Esophagus (tissue), 2 donors: ENCODE measurements at regions not wholly inside any gene's neighbourhood (a gene's known extent, or its start where the extent isn't known, plus 50 kb on each side); places are given as distances from the start of the nearest gene placed in this dataset.

Source experiments
- H3K27ac ChIP-seq, 2 donors: one replicate each; pipeline ENCODE4 v1.5.1; 2013; ENCODE audit warnings: low read depth in 2 of 2, mild to moderate bottlenecking in 2 of 2, inconsistent platforms in 1 of 2, low read length in 1 of 2, moderate library complexity in 1 of 2
- H3K27me3 ChIP-seq, 2 donors: one replicate each; pipeline ENCODE4 v1.6.1; 2013; ENCODE audit warnings: low read length in 2 of 2, control low read depth in 1 of 2, mild to moderate bottlenecking in 1 of 2; ENCODE audit not compliant: insufficient read depth in 2 of 2, control insufficient read depth in 1 of 2
- H3K36me3 ChIP-seq, 2 donors: one replicate each; pipeline ENCODE4 v1.6.1; 2013; ENCODE audit warnings: low read length in 1 of 2; ENCODE audit not compliant: control insufficient read depth in 2 of 2, insufficient read depth in 2 of 2
- H3K4me1 ChIP-seq, 2 donors: one replicate each; pipeline ENCODE4 v1.6.1; 2013; ENCODE audit warnings: low read length in 1 of 2; ENCODE audit not compliant: control insufficient read depth in 2 of 2, insufficient read depth in 2 of 2
- H3K4me3 ChIP-seq, 2 donors: one replicate each; pipeline ENCODE4 v1.5.1; 2013; ENCODE audit warnings: low read length in 2 of 2, mild to moderate bottlenecking in 2 of 2, low read depth in 1 of 2, moderate library complexity in 1 of 2
- H3K9me3 ChIP-seq, 2 donors: one replicate each; pipeline ENCODE4 v1.6.1; 2013; ENCODE audit warnings: mild to moderate bottlenecking in 2 of 2, low read depth in 1 of 2, low read length in 1 of 2, moderate library complexity in 1 of 2; ENCODE audit not compliant: control insufficient read depth in 2 of 2, insufficient read depth in 1 of 2
- WGBS, 2 donors: extraction: QIAGEN DNeasy Blood & Tissue Kit; methylation state at CpG; one replicate each; pipeline ENCODE4 v1.1.7; 2013; 5-methylcytosine and 5-hydroxymethylcytosine counted together
- donor health status: healthy with polysubstance abuse.
- donor health status: Bipolar disorder and iron deficiency.

DNA sequence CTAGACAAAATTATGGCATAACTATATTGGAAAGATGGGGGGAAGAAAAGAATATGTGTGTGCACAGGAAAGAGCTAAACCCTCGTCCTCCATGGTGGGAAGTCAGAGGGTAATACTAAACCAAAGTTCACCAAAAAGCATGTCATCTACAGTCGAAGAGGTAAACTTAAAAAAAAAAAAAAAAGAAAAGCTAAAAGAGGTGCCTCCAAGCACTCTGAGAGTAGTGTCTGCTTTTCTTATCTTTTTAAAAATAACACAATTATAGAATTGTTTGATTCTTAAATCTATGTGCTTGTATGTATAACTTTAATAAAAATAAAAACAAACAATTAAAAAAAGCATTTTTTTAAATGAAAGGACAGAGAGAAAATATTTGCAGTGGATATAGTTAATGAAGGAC is 77.3 kb upstream of the MYCN start:
- H3K4me1 ChIP-seq, result no peaks in the 10 kb centered on the region
- no peaks in the 10 kb centered on the region for H3K27me3 ChIP-seq
- H3K36me3 ChIP-seq, result no peaks in the 10 kb centered on the region
- no peaks in the 10 kb centered on the region for H3K9me3 ChIP-seq
- 75% methylated on average over 2 of the region's 2 CpGs for WGBS, 2 donors
- H3K4me3 ChIP-seq, result no peak overlapping the region
- H3K27ac ChIP-seq, result no peak overlapping the region

DNA sequence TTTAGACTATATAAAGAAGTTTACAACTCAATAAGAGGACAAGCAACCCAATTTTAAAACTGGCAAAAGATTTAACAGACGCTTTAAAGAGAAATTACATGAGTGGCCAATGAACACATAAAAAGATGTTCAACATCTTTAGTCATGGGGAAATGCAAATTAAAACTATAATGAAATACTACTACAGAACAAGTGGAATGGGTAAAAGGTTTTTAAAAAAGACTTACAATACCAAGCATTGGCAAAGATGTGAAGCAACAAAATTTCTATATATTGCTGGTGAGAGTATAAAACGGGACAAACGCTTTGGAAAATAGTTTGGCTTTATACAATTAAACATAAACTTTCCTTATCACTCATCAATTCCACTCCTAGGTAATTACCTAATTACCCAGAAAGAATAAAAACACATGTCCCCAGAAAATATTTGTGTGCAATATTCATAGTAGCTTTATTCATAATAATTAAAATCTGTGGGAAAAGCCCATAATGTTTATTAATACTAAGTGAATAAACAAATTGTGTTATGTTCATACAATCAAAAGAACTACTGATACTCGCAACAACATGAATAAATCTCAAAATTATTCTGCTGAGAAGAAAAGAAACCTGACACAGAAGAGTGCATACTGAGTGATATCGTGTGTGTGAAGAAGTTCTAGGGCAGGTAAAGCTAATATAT is 76.7 kb upstream of the MYCN start:
- Histone ChIP-seq H3K36me3 (no peaks in the 10 kb centered on the region), H3K9me3 (no peaks in the 10 kb centered on the region), H3K27ac (no peak overlapping the region), H3K27me3 (no peaks in the 10 kb centered on the region), H3K4me3 (no peak overlapping the region), H3K4me1 (no peaks in the 10 kb centered on the region)
- 85 to 91% methylated on average over 5 of the region's 5 CpGs for WGBS, 2 donors

DNA sequence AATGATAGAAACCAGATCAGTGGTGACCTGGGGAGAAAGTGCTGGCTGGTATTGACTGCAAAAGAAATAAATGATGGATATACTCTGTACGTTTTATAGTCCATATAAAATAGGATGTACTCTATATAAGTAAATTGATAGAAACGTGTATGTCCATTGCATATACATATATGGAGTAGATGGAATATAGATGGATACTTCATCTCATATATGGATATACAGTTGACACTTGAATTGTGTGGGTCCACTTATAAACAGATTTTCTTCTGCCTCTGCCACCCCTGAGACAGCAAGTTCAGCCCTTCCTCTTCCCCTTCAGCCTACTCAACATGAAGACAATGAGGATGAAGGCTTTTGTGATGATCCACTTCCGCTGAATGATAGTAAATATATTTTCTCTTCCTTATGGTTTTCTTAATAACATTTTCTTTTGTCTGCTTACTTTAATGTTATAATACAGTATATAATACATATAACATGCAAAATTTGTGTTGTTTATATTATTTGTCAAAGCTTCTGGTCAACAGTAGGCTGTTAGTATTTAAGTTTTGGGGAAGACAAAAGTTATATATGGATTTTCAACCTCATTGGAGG is 76.1 kb upstream of the MYCN start:
- Histone ChIP-seq H3K4me1 (no peaks in the 10 kb centered on the region), H3K27ac (no peak overlapping the region), H3K9me3 (no peaks in the 10 kb centered on the region), H3K27me3 (no peaks in the 10 kb centered on the region), H3K4me3 (no peak overlapping the region), H3K36me3 (no peaks in the 10 kb centered on the region)
- WGBS, 2 donors, result 75 to 85% methylated on average over 3 of the region's 3 CpGs

DNA sequence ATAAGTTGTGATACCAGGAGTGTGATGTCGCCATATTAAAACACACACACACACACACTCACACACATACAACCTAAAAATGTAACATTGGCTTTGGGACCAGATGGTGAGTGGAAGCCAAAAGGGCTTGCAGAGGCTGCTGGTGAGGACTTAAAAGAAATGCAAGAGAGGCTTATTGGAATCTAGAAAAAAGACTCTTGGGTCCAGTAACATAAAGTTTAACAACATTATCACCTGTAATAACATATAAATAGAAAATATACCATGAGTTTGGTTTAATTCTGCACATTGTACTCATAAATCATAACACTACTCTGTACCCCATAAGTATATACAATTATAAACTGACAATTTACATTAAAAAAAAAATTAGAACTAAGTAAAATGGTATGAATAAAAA is 74.4 kb upstream of the MYCN start:
- Histone ChIP-seq H3K9me3 (no peaks in the 10 kb centered on the region), H3K4me1 (no peaks in the 10 kb centered on the region), H3K27ac (no peak overlapping the region), H3K27me3 (no peaks in the 10 kb centered on the region), H3K4me3 (no peak overlapping the region), H3K36me3 (no peaks in the 10 kb centered on the region)
- 84 to 85% methylated on average over 1 of the region's 1 CpG for WGBS, 2 donors

DNA sequence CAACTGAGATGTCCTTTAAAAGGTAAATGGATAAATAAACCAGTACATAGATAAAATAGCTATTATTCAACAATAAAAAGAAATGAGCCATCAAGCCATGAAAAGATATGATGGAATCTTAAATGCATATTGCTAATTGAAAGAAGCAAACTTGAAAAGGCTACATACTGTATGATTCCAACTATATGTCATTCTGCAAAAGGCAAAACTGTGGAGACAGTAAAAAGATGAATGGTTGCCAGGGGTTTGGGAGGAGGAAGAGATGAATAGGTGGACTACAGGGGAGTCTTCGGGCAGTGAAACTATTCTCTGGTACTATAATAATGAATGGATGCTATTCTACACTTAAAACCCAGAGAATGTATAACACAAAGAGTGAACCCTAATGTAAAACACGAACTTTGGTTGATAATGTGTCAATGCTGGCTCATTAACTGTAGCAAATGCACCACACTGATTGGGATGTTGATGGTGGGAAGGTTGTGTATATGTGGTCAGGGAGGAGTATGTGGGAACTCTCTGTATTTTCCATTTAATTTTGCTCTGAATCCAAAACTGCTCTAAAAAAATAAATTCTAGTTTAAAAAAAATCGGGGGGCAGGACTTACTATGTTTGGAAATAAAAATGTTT is 73.7 kb upstream of the MYCN start:
- H3K27ac ChIP-seq, result no peak overlapping the region
- H3K4me3 ChIP-seq, result no peak overlapping the region
- no peaks in the 10 kb centered on the region for H3K4me1 ChIP-seq
- H3K9me3 ChIP-seq, result no peaks in the 10 kb centered on the region
- no peaks in the 10 kb centered on the region for H3K27me3 ChIP-seq
- 65 to 69% methylated on average over 3 of the region's 3 CpGs for WGBS, 2 donors
- H3K36me3 ChIP-seq, result no peaks in the 10 kb centered on the region

DNA sequence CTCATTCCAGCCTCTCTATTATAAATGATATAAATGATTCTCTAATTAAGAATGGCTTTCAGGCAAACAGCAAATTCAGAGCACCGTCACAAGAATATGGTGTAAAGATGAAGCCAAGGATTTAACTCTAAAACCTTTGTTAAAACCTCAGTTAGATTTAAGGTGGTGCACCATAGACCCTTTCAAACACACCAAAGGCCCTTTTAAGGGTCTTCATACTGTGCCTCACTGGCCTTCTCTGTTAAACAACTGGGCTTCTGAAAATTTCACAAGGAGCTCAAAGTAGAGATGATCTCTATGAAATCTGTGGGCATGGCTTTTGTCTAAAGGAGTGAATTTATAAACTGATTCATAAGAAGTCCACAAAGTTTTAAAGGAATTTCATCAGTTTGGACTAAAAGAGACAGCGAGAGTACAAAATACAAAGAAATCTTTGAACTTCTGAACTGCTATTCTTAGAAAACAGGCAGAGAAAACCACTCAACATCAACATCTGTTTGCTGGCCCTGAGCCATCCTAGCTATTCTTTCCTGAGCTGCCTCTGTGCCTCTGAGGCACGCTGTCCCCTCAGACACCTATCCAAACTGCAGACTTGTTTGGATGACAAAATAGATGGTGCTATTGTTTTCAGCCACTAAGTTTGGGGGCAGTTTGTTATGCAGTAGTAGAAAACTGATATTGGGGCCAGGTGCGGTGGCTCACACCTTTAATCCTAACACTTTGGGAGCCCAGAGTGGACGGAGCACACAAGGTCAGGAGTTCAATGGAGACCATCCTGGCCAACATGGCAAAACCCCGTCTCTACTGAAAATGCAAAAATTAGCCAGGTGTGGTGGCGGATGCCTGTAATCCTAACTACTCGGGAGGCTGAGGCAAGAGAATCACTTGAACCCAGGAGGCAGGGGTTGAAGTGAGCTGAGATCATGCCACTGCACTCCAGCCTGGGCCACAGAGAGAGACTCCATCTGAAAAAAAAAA is 72.9 kb upstream of the MYCN start:
- Histone ChIP-seq H3K4me1 (no peaks in the 10 kb centered on the region), H3K36me3 (no peaks in the 10 kb centered on the region), H3K27ac (no peak overlapping the region), H3K27me3 (no peaks in the 10 kb centered on the region), H3K9me3 (no peaks in the 10 kb centered on the region), H3K4me3 (no peak overlapping the region)
- 92% methylated on average over 8 of the region's 8 CpGs for WGBS, 2 donors

DNA sequence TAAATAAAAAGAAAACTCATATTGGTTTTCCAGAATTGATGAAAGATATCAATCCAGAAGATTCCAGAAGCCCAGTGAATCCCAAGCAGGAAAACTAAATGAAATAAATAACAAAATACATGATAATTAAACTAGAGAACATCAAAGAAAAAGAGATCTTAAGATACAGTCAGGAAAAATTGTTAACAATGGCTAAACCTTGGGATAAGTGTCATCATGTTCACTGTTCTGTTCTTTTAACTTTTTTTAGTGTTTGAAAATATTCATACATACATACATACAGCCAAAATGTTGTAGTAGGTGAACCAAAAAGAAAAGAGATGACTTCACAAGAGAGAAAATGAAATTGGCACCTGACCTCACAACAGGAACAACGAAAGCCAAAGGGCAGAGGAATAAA is 72.2 kb upstream of the MYCN start:
- Histone ChIP-seq H3K27ac (no peak overlapping the region), H3K27me3 (no peaks in the 10 kb centered on the region), H3K36me3 (no peaks in the 10 kb centered on the region), H3K4me1 (no peaks in the 10 kb centered on the region), H3K9me3 (no peaks in the 10 kb centered on the region), H3K4me3 (no peak overlapping the region)
- 80 to 84% methylated on average over 1 of the region's 1 CpG for WGBS, 2 donors

DNA sequence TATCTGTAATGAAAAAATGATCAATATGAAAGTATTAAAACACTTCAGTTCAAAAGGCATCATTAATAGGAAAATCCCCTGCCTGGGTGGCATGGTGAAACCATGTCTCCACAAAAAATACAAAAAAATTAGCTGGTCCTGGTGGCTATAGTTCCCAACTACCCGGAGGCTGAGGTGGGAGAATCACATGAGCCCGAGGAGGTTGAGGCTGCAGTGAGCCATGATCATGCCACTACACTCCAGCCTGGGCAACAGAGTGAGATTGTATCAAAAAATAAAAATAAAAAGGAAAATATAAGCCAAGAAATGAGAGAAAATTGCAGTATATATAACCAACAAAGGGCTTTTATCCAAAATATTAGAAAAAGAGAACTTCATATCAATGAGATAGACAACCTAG is 71.6 kb upstream of the MYCN start:
- 75 to 91% methylated on average over 2 of the region's 2 CpGs for WGBS, 2 donors
- H3K9me3 ChIP-seq, result no peaks in the 10 kb centered on the region
- H3K27ac ChIP-seq, result no peak overlapping the region
- H3K4me1 ChIP-seq, result no peaks in the 10 kb centered on the region
- no peak overlapping the region for H3K4me3 ChIP-seq
- no peaks in the 10 kb centered on the region for H3K36me3 ChIP-seq
- H3K27me3 ChIP-seq, result no peaks in the 10 kb centered on the region

DNA sequence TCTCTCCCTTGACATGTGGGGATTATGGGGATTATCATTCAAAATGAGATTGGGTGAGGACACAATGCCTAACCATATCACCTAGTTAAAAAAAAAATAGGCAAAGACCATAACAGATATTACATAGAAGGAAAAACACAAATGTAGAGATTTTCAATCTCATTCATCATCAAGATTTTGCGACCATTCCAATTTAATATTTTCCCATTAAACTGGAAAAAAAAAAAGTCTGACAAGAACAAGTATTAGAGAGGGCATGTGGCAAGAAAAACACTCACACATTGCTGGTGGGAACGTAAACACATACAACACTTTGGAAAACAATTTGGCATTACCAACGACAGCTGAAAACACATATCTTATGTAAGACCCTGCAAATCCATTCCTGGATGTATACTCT is 71.0 kb upstream of the MYCN start:
- no peaks in the 10 kb centered on the region for H3K4me1 ChIP-seq
- no peaks in the 10 kb centered on the region for H3K9me3 ChIP-seq
- no peak overlapping the region for H3K27ac ChIP-seq
- H3K27me3 ChIP-seq, result no peaks in the 10 kb centered on the region
- no peak overlapping the region for H3K4me3 ChIP-seq
- 83 to 85% methylated on average over 3 of the region's 3 CpGs for WGBS, 2 donors
- H3K36me3 ChIP-seq, result no peaks in the 10 kb centered on the region
